Suprapubic skin (tissue), 4 donors: ENCODE measurements at regions not wholly inside any gene's neighbourhood (a gene's known extent, or its start where the extent isn't known, plus 50 kb on each side); places are given as distances from the start of the nearest gene placed in this dataset.
A peak's percentile ranks its signal among the peaks of the same experiment; 100 is the strongest.

Experiments used
- DNase-seq, 2 donors: peaks; one replicate each; pipeline ENCODE4 v3.0.0-alpha.2; 2019; ENCODE audit warnings: low spot score in 2 of 2
- H3K27ac ChIP-seq: fragments of 200-600 bp; sonication (generic); one replicate; pipeline ENCODE4 v1.5.1; 2019
- H3K27me3 ChIP-seq: fragments of 200-600 bp; sonication (generic); one replicate; pipeline ENCODE4 v1.5.1; 2019
- H3K36me3 ChIP-seq: fragments of 200-600 bp; sonication (generic); one replicate; pipeline ENCODE4 v1.5.1; 2019
- H3K4me1 ChIP-seq: fragments of 200-600 bp; sonication (generic); one replicate; pipeline ENCODE4 v1.5.1; 2019
- H3K4me3 ChIP-seq: fragments of 200-600 bp; sonication (generic); one replicate; pipeline ENCODE4 v1.5.1; 2019; ENCODE audit warnings: mild to moderate bottlenecking
- H3K9me3 ChIP-seq: fragments of 200-600 bp; sonication (generic); one replicate; pipeline ENCODE4 v1.5.1; 2019
- EP300 ChIP-seq: sonication (generic); formaldehyde crosslinking; IDR thresholded peaks from one replicate; pipeline ENCODE4 v1.6.1; 2017; ENCODE audit warnings: antibody characterized with exemption
- POLR2A ChIP-seq, 2 donors: fragments of 450-650 bp; IDR thresholded peaks; one replicate each; pipeline ENCODE4 v1.6.1; 2017; ENCODE audit warnings: antibody characterized with exemption in 2 of 2, mild to moderate bottlenecking in 2 of 2, moderate library complexity in 2 of 2
- POLR2AphosphoS5 ChIP-seq, 3 donors: sonication (generic); formaldehyde crosslinking; IDR thresholded peaks; one replicate each; pipeline ENCODE4 v1.6.1; 2017; ENCODE audit warnings: antibody characterized with exemption in 3 of 3
- WGBS: methylation state at CpG from one replicate; pipeline ENCODE4 v1.1.5; 2018; 5-methylcytosine and 5-hydroxymethylcytosine counted together
- TF ChIP-seq, protein P1 (sequence below), 2 donors: fragments of 200-600 bp in 1 of 2; fragments of 450-650 bp in 1 of 2; sonication (generic) in 1 of 2; IDR thresholded peaks; one replicate each; pipeline ENCODE4 v1.5.1; 2016 to 2019; ENCODE audit warnings: antibody characterized with exemption in 2 of 2, mild to moderate bottlenecking in 1 of 2, moderate library complexity in 1 of 2

DNA sequence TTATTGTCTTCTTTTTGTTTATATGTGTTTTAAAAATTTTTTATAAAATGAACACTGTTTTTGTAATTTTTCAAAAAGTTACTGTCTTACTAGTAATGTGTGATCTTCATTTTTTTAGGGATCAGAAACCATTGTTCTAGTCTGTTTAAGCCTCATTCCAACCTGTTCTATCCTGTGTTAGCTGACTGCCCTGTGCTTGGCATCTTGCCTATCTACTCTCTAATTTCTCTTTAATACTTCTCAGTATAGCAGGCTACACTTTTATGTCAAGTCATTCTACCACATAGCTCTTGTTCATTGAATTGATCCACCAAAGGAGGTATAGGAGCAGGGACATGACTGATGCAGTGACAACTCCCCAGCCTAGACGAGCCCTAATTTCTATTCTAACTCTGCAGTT is 70.2 kb upstream of the PLS3 start:
- no peak overlapping the region for H3K27ac ChIP-seq
- no peaks in the 10 kb centered on the region for H3K9me3 ChIP-seq
- H3K4me1 ChIP-seq: no peaks in the 10 kb centered on the region
- no peak for TF ChIP-seq POLR2A (IDR thresholded peaks at IDR 0.05)
- TF ChIP-seq, protein P1, sequence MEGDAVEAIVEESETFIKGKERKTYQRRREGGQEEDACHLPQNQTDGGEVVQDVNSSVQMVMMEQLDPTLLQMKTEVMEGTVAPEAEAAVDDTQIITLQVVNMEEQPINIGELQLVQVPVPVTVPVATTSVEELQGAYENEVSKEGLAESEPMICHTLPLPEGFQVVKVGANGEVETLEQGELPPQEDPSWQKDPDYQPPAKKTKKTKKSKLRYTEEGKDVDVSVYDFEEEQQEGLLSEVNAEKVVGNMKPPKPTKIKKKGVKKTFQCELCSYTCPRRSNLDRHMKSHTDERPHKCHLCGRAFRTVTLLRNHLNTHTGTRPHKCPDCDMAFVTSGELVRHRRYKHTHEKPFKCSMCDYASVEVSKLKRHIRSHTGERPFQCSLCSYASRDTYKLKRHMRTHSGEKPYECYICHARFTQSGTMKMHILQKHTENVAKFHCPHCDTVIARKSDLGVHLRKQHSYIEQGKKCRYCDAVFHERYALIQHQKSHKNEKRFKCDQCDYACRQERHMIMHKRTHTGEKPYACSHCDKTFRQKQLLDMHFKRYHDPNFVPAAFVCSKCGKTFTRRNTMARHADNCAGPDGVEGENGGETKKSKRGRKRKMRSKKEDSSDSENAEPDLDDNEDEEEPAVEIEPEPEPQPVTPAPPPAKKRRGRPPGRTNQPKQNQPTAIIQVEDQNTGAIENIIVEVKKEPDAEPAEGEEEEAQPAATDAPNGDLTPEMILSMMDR (IDR thresholded peaks at IDR 0.05): no peak
- TF ChIP-seq POLR2AphosphoS5 (IDR thresholded peaks at IDR 0.05): no peak
- no peak for TF ChIP-seq EP300
- no peak overlapping the region for H3K4me3 ChIP-seq
- H3K36me3 ChIP-seq: no peaks in the 10 kb centered on the region
- 54% methylated on average over 1 of the region's 1 CpG for WGBS
- no peaks in the 10 kb centered on the region for H3K27me3 ChIP-seq
- no peak for DNase-seq

DNA sequence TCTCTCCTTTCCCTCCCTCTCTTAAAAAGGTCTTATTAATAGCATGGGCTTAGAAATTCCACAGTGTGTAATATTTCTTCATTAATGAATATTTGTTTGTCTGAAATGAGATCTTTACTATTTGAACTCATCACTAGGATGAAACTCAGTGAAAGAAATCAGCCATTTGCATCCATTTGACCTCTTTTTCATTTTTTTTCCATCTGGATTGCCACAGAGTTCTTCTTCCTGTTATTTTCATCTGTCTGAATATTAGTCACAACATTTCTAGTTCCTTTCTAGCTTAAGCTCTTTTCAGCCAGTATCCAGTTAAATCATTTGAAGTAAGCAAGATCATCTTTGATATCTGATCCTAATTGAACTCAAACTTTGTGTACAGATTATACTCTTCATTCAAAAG is 69.2 kb upstream of the PLS3 start:
- H3K27me3 ChIP-seq: no peaks in the 10 kb centered on the region
- H3K27ac ChIP-seq: peak overlapping the region; percentile 62
- no peaks in the 10 kb centered on the region for H3K36me3 ChIP-seq
- DNase-seq: no peak
- H3K4me3 ChIP-seq: no peak overlapping the region
- no peaks in the 10 kb centered on the region for H3K4me1 ChIP-seq
- no peaks in the 10 kb centered on the region for H3K9me3 ChIP-seq
- TF ChIP-seq POLR2AphosphoS5 (IDR thresholded peaks at IDR 0.05) (no peak), POLR2A (IDR thresholded peaks at IDR 0.05) (no peak), EP300 (no peak)
- TF ChIP-seq, protein P1 (IDR thresholded peaks at IDR 0.05): no peak

DNA sequence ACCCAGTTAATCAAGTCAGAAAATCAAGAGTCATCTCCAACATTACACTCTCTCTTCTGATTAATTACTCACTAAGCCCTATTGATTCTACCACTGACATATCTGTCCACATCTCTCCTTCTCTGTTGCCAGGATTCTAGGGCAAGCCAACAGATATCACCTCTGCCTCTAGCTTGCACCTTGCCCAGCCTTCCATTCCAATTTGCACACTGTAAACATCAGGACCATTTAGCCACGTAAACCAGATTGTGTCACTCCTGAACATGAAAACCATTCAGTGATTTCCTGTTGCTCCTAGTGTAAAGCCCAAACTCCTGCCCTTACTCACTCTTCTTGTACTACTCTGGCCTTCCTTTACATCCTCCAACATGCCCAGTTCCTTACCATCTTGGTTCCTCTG is 68.0 kb upstream of the PLS3 start:
- Histone ChIP-seq H3K4me3 (no peak overlapping the region), H3K9me3 (no peaks in the 10 kb centered on the region), H3K4me1 (no peaks in the 10 kb centered on the region), H3K27ac (no peak overlapping the region), H3K36me3 (no peaks in the 10 kb centered on the region), H3K27me3 (no peaks in the 10 kb centered on the region)
- TF ChIP-seq POLR2A (IDR thresholded peaks at IDR 0.05): no peak
- no peak for TF ChIP-seq EP300
- TF ChIP-seq, protein P1 (IDR thresholded peaks at IDR 0.05): no peak
- TF ChIP-seq POLR2AphosphoS5 (IDR thresholded peaks at IDR 0.05): no peak
- DNase-seq: no peak
- WGBS: 81% methylated on average over 1 of the region's 1 CpG

DNA sequence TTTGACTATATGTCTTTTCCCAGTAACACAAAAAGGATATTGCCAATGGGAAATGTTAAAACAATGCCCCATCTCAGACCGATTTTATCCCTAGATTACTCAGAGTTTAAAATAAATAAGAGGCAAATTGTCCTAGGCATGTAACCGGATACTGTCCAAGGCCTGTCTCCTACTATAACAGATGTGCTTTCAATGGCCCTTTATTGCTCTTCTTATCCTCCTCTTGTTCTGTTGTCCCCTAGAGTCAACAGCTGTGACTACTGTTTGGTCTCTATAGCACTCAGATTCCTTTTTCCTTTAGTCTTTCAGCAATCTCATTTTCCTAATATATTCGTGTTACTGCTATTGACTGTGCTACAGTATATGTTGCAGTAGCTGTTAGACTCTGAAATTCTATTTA is 66.8 kb upstream of the PLS3 start:
- TF ChIP-seq, protein P1 (IDR thresholded peaks at IDR 0.05): no peak
- TF ChIP-seq EP300 (no peak), POLR2AphosphoS5 (IDR thresholded peaks at IDR 0.05) (no peak), POLR2A (IDR thresholded peaks at IDR 0.05) (no peak)
- Histone ChIP-seq H3K36me3 (no peaks in the 10 kb centered on the region), H3K4me1 (no peaks in the 10 kb centered on the region), H3K27ac (no peak overlapping the region), H3K27me3 (no peaks in the 10 kb centered on the region), H3K9me3 (no peaks in the 10 kb centered on the region), H3K4me3 (no peak overlapping the region)
- no peak for DNase-seq
- WGBS: 43% methylated on average over 3 of the region's 3 CpGs

DNA sequence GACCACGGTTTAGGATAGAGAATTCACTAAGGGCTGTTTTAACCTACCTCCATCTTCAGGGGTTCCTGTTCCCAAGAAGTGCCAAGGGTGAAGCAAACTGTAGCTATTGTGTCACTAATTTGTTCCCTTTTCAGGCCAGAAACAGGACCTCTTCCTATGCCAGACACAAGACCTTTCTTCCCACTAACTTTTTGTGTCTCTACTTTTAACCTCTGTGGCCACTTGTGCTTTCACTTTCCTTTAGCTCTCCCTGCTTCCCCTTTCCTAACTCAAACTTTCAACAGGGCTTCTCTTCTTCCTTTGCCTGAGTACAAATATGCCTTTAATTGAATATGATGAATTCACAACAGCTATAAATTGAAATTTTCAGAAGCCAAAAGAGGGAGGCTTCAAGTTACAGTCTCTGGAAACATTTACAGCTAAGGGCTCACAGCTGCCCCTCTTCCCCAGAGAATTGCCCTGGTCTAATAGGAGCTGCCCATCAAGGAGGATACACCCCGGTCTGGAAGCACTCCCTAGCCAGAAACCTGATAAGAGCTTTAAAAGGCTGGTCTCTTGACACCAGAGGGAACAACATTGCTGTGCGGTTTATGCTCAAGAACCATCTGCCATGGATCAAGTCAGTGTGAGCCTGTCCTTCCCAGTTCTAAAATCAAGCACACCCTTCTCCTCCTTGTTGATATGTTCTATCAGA is 61.7 kb upstream of the PLS3 start:
- Histone ChIP-seq H3K9me3 (no peaks in the 10 kb centered on the region), H3K4me3 (no peak overlapping the region), H3K27ac (no peak overlapping the region), H3K27me3 (no peaks in the 10 kb centered on the region), H3K4me1 (no peaks in the 10 kb centered on the region), H3K36me3 (no peaks in the 10 kb centered on the region)
- DNase-seq: no peak
- 62% methylated on average over 3 of the region's 3 CpGs for WGBS
- TF ChIP-seq POLR2A (IDR thresholded peaks at IDR 0.05): no peak
- TF ChIP-seq EP300: no peak
- TF ChIP-seq POLR2AphosphoS5 (IDR thresholded peaks at IDR 0.05): no peak
- TF ChIP-seq, protein P1 (IDR thresholded peaks at IDR 0.05): no peak
